ENCODE measurements at regions not wholly inside any gene's neighbourhood (a gene's known extent, or its start where the extent isn't known, plus 50 kb on each side); places are given as distances from the start of the nearest gene placed in this dataset.

DNA sequence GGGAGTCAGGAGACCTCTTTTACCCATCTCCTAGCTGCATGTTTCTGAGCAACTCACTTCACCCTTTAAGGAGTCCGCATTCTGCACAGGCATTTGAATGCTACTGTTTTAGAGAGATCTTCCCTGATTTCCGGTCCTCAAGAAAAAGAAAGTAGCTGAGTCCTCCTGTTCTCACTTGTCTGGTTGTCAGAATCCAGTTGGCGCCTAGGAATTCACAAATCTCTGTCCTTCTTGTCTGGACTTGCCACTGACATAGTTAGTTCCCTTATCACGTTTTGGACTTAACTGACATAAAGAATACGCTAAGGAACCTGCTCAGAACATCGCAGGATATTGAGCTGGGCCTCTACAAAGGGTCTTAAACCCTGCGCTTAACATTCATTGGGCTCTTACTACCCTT is 61.3 kb upstream of the OR5P2 start:
- intact Hi-C loops (cut with micrococcal nuclease; ENCODE audit: unreplicated experiment) = no loop called here
- no peak for DNase-seq
- Mint-ChIP-seq H3K4me3 (ENCODE audit: low read depth, unreplicated experiment) (no peak overlapping the region), H3K9me3 (ENCODE audit: low read depth, unreplicated experiment) (no peaks in the 10 kb centered on the region), H3K4me1 (ENCODE audit: low read depth, unreplicated experiment) (no peaks in the 10 kb centered on the region), H3K36me3 (ENCODE audit: insufficient read depth, unreplicated experiment) (no peaks in the 10 kb centered on the region), H3K27ac (ENCODE audit: unreplicated experiment) (no peak overlapping the region), H3K27me3 (ENCODE audit: unreplicated experiment) (peaks cover 35% of the 10 kb centered on the region)
- CTCF ChIA-PET = interaction anchor here (0.6 kb wide), 1 partner anchor 9 kb away, joined by 5 read pairs; no protein-coding TSS in a partner anchor
- TF ChIP-seq, protein P1, sequence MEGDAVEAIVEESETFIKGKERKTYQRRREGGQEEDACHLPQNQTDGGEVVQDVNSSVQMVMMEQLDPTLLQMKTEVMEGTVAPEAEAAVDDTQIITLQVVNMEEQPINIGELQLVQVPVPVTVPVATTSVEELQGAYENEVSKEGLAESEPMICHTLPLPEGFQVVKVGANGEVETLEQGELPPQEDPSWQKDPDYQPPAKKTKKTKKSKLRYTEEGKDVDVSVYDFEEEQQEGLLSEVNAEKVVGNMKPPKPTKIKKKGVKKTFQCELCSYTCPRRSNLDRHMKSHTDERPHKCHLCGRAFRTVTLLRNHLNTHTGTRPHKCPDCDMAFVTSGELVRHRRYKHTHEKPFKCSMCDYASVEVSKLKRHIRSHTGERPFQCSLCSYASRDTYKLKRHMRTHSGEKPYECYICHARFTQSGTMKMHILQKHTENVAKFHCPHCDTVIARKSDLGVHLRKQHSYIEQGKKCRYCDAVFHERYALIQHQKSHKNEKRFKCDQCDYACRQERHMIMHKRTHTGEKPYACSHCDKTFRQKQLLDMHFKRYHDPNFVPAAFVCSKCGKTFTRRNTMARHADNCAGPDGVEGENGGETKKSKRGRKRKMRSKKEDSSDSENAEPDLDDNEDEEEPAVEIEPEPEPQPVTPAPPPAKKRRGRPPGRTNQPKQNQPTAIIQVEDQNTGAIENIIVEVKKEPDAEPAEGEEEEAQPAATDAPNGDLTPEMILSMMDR (IDR thresholded peaks at IDR 0.05; ENCODE audit: unreplicated experiment) = no peak
- no TSS peak for BruUV-seq (replicated peaks)

DNA sequence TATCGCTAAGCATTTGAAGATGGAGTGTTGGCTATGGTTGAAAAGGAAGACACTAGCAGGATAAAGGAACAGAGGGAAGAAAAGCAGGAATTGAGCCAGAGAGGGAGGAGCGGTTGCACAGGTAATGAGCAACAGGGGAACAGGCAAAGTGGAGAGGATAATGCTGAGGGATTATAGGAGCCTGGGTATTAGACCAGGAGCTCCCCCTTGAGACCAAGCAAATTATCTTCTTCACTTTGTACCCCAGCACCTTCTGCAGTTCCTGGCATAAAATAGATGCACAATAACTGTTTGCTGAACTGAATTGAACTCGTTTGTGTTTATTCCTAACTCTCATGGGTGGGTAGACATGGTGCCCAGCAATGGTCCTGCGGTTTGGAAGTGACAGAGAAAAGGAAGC is 54.6 kb upstream of the OR5P2 start:
- H3K36me3 Mint-ChIP-seq (ENCODE audit: insufficient read depth, unreplicated experiment) = no peaks in the 10 kb centered on the region
- BruUV-seq (replicated peaks) = no TSS peak
- no peak overlapping the region for H3K4me3 Mint-ChIP-seq (ENCODE audit: low read depth, unreplicated experiment)
- CTCF ChIA-PET = interaction anchor here (0.6 kb wide), 1 partner anchor 96 kb away, joined by 3 read pairs; no protein-coding TSS in a partner anchor
- intact Hi-C loops (cut with micrococcal nuclease; ENCODE audit: unreplicated experiment) = no loop called here
- DNase-seq = peak; percentile 6
- H3K9me3 Mint-ChIP-seq (ENCODE audit: low read depth, unreplicated experiment) = no peaks in the 10 kb centered on the region
- no peaks in the 10 kb centered on the region for H3K4me1 Mint-ChIP-seq (ENCODE audit: low read depth, unreplicated experiment)
- TF ChIP-seq, protein P1 (IDR thresholded peaks at IDR 0.05; ENCODE audit: unreplicated experiment) = no peak
- H3K27me3 Mint-ChIP-seq (ENCODE audit: unreplicated experiment) = peaks cover 45% of the 10 kb centered on the region
- H3K27ac Mint-ChIP-seq (ENCODE audit: unreplicated experiment) = no peak overlapping the region

DNA sequence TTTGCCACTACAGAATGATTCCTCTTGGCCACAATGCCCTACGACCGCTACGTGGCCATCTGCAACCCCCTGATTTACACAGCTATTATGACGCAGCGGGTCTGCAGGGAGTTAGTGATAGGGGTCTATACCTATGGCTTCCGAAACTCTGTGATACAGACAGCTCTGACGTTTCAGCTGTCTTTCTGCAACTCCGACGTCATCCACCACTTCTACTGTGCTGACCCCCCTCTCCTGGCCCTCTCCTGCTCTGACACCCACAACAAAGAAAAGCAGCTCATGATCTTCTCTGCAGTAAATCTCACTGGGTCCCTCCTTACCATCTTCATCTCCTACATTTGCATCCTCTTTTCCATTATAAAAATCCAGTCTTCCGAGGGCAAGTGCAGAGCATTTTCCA is 52.3 kb upstream of the OR5P2 start:
- CTCF ChIA-PET = no interaction called here
- Mint-ChIP-seq H3K27me3 (ENCODE audit: unreplicated experiment) (peaks cover 26% of the 10 kb centered on the region), H3K4me3 (ENCODE audit: low read depth, unreplicated experiment) (no peak overlapping the region), H3K9me3 (ENCODE audit: low read depth, unreplicated experiment) (no peaks in the 10 kb centered on the region), H3K4me1 (ENCODE audit: low read depth, unreplicated experiment) (no peaks in the 10 kb centered on the region), H3K27ac (ENCODE audit: unreplicated experiment) (no peak overlapping the region), H3K36me3 (ENCODE audit: insufficient read depth, unreplicated experiment) (no peaks in the 10 kb centered on the region)
- BruUV-seq (replicated peaks) = no TSS peak
- intact Hi-C loops (cut with micrococcal nuclease; ENCODE audit: unreplicated experiment) = no loop called here
- DNase-seq = no peak
- TF ChIP-seq, protein P1 (IDR thresholded peaks at IDR 0.05; ENCODE audit: unreplicated experiment) = no peak
